Gastrocnemius medialis (tissue), 4 donors: ENCODE measurements at regions not wholly inside any gene's neighbourhood (a gene's known extent, or its start where the extent isn't known, plus 50 kb on each side); places are given as distances from the start of the nearest gene placed in this dataset.

Source experiments
- ATAC-seq, 2 donors: fragments of 150-250 bp; one replicate each; pipeline ENCODE4 v1.9.1; 2016
- DNase-seq, 2 donors: peaks; one replicate each; pipeline ENCODE4 v3.0.0-alpha.2; 2019
- H3K27ac ChIP-seq, 4 donors: fragments of 200-600 bp; sonication (generic); 1 replicate in 1 of 4; 2 replicates in 3 of 4; pipeline ENCODE4 v1.5.1; 2016 to 2018; ENCODE audit warnings: mild to moderate bottlenecking in 2 of 4, moderate library complexity in 1 of 4
- H3K27me3 ChIP-seq, 3 donors: fragments of 200-600 bp; sonication (generic) in 2 of 3; 1 replicate in 1 of 3; 2 replicates in 2 of 3; pipeline versions ENCODE4 v1.5.1 to v1.6.0; 2016 to 2019; ENCODE audit warnings: mild to moderate bottlenecking in 1 of 3, moderate library complexity in 1 of 3
- H3K36me3 ChIP-seq, 2 donors: fragments of 200-600 bp; sonication (generic) in 1 of 2; one replicate each; pipeline ENCODE4 v1.5.1; 2017 to 2018
- H3K4me1 ChIP-seq, 2 donors: fragments of 200-600 bp; sonication (generic) in 1 of 2; one replicate each; pipeline ENCODE4 v1.5.1; 2016 to 2017; ENCODE audit warnings: mild to moderate bottlenecking in 2 of 2
- H3K4me3 ChIP-seq, 4 donors: fragments of 200-600 bp; sonication (generic) in 3 of 4; 1 replicate in 1 of 4; 2 replicates in 3 of 4; pipeline ENCODE4 v1.5.1; 2016 to 2019; ENCODE audit warnings: mild to moderate bottlenecking in 2 of 4
- H3K9me3 ChIP-seq, 3 donors: fragments of 200-600 bp; sonication (generic) in 2 of 3; 1 replicate in 1 of 3; 2 replicates in 2 of 3; pipeline ENCODE4 v1.5.1; 2016 to 2019
- POLR2A ChIP-seq, 2 donors: fragments of 450-650 bp; IDR thresholded peaks; one replicate each; pipeline ENCODE4 v1.6.1; 2017; ENCODE audit warnings: antibody characterized with exemption in 2 of 2, mild to moderate bottlenecking in 2 of 2, moderate library complexity in 2 of 2
- in situ Hi-C, 4 donors: fragments of 200-750 bp; cut with MboI; loops; one replicate each; pipeline versions ENCODE4 v1.15.0 to v1.8.0; 2017; ENCODE audit warnings: low sequenced_read_pairs in 4 of 4
- intact Hi-C: fragments of 100-400 bp; cut with DNase I; formaldehyde crosslinking; loops from one replicate; pipeline ENCODE4 v1.15.1; 2023; ENCODE audit warnings: low total_unique reads
- TF ChIP-seq, protein P1 (sequence below), 5 experiments: fragments of 450-650 bp in 3 of 5; fragments of 200-600 bp in 2 of 5; sonication (generic) in 2 of 5; IDR thresholded peaks in 4 of 5; conservative IDR thresholded peaks in 1 of 5; 1 replicate in 4 of 5; 2 replicates in 1 of 5; pipeline ENCODE4 v1.5.1; 2016 to 2019; ENCODE audit warnings: antibody characterized with exemption in 5 of 5, mild to moderate bottlenecking in 3 of 5, moderate library complexity in 3 of 5

DNA sequence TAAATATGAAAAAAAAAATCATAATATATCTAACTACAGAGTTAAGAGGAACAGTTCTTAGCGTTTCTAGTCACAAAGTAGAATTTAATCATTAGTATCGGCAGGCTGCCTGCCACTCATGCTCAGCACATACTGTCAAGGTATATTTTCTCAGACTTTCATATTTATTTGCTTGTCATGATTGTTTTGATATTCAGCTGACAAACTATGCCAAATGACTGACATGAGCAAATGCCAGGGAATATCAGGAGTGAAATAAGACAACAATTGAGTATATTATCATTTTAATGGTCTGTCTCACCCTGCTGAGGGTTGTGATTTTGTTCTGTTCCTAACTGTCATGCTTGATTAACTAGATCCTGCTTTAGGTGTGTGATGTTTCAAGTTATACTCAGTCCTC lies 395.0 kb upstream of the SPOCK3 start:
- ATAC-seq = no peak
- TF ChIP-seq, protein P1, sequence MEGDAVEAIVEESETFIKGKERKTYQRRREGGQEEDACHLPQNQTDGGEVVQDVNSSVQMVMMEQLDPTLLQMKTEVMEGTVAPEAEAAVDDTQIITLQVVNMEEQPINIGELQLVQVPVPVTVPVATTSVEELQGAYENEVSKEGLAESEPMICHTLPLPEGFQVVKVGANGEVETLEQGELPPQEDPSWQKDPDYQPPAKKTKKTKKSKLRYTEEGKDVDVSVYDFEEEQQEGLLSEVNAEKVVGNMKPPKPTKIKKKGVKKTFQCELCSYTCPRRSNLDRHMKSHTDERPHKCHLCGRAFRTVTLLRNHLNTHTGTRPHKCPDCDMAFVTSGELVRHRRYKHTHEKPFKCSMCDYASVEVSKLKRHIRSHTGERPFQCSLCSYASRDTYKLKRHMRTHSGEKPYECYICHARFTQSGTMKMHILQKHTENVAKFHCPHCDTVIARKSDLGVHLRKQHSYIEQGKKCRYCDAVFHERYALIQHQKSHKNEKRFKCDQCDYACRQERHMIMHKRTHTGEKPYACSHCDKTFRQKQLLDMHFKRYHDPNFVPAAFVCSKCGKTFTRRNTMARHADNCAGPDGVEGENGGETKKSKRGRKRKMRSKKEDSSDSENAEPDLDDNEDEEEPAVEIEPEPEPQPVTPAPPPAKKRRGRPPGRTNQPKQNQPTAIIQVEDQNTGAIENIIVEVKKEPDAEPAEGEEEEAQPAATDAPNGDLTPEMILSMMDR (IDR thresholded peaks at IDR 0.05 in 4 of 5, conservative IDR thresholded peaks at IDR 0.05 in 1 of 5) = no peak
- no peak for TF ChIP-seq POLR2A (IDR thresholded peaks at IDR 0.05)
- DNase-seq = no peak
- in situ Hi-C loops (no loop called here), intact Hi-C loops (no loop called here)
- Histone ChIP-seq H3K36me3 (no peaks in the 10 kb centered on the region), H3K4me3 (no peak overlapping the region), H3K4me1 (no peaks in the 10 kb centered on the region), H3K27me3 (no peaks in the 10 kb centered on the region), H3K27ac (no peak overlapping the region), H3K9me3 (no peaks in the 10 kb centered on the region)

DNA sequence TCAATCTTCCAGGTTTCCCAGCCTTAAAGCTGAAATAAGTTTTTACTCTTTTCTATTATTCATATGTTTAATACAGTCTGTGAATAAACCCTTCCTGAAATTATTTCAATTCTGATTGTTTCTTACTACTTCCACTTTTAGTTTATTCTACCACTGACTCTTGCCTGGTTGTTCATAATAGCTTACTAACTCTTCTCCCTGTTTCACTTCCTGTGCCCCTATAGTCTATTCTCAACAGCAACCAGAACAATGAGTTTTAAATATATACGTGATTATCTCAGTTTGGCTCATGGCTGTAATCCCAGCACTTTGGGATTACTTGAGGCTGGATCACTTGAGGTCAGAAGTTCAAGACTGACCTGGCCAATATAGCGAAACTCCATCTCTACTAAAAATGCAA lies 408.0 kb upstream of the SPOCK3 start:
- intact Hi-C loops (no loop called here), in situ Hi-C loops (no loop called here)
- Histone ChIP-seq H3K36me3 (no peaks in the 10 kb centered on the region), H3K4me1 (no peaks in the 10 kb centered on the region), H3K27ac (no peak overlapping the region), H3K27me3 (no peaks in the 10 kb centered on the region), H3K4me3 (no peak overlapping the region), H3K9me3 (no peaks in the 10 kb centered on the region)
- TF ChIP-seq, protein P1 (IDR thresholded peaks at IDR 0.05 in 4 of 5, conservative IDR thresholded peaks at IDR 0.05 in 1 of 5) = no peak
- ATAC-seq (no peak), DNase-seq (no peak)

DNA sequence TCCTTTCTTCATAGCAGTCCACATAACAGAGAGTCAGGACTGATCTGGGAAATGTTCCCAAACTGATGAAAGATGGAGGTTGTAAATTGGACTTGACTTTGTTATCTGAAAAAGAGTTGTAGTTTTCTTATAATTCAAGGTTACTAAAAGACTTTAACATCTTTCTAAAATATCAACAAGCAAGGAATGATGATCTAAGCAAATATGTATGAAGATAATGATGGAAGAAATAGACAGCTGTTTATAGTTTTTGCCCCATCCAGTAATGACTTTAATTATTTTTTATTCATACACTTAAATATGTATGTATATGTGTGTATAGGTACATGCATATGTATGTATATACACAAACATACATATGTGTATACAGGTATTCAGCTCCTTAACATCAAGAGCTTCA lies 411.1 kb upstream of the SPOCK3 start:
- Histone ChIP-seq H3K4me3 (no peak overlapping the region), H3K36me3 (no peaks in the 10 kb centered on the region), H3K9me3 (no peaks in the 10 kb centered on the region), H3K27me3 (no peaks in the 10 kb centered on the region), H3K4me1 (no peaks in the 10 kb centered on the region), H3K27ac (no peak overlapping the region)
- in situ Hi-C loops (no loop called here), intact Hi-C loops (no loop called here)
- no peak for ATAC-seq
- no peak for DNase-seq
- TF ChIP-seq POLR2A (IDR thresholded peaks at IDR 0.05) = no peak
- TF ChIP-seq, protein P1 (IDR thresholded peaks at IDR 0.05 in 4 of 5, conservative IDR thresholded peaks at IDR 0.05 in 1 of 5) = no peak

DNA sequence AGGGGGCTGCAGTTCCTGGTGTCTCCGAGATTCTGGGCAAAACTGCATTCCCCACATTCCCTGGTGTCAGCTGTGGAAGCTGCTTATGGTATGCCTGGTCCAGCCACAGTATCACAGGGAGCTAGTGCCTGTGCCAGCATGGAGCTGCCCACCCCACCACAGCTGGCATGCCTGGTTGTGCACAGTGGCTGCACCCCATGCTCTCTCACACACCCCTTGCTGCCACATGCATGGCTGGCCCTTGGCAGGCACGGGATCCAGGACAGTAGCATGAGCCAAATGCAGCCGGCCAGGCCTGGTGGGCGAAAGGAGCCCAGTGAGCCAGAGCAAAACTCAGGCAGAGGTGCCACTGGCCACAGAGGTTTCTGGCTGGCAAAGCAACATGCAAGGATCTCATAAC lies 418.0 kb upstream of the SPOCK3 start:
- ATAC-seq (no peak), DNase-seq (no peak)
- H3K27me3 ChIP-seq = no peaks in the 10 kb centered on the region
- TF ChIP-seq, protein P1 (IDR thresholded peaks at IDR 0.05 in 4 of 5, conservative IDR thresholded peaks at IDR 0.05 in 1 of 5) = no peak
- no peak for TF ChIP-seq POLR2A (IDR thresholded peaks at IDR 0.05)
- H3K27ac ChIP-seq = no peak overlapping the region
- intact Hi-C loops (no loop called here), in situ Hi-C loops (no loop called here)
- H3K4me1 ChIP-seq = no peaks in the 10 kb centered on the region
- H3K4me3 ChIP-seq = no peak overlapping the region
- no peaks in the 10 kb centered on the region for H3K36me3 ChIP-seq
- no peaks in the 10 kb centered on the region for H3K9me3 ChIP-seq

DNA sequence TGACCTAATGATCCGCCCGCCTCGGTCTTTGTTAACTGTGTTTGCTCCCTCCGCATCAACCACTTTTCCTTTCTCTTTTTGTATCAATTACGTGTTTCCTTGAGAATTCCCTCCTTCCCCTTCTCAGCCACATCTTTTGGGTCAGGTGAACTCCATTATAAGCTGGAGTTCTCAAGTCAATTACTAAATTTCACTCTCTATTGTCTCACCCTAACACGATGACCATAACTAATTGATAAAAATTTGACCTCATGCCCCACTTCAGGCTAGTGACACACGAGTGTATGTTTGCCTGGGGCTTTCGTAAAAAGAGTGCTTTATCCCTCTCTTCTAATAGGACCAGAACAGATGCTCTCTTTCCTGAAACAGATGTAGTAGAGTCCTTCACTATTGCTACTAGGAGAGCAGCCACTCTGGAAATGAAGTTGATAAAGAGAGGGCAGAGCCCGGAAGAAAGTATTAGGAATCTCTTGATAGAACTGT lies 403.6 kb upstream of the ANXA10 start:
- Histone ChIP-seq H3K4me3 (peak overlapping the region; percentile 17 to 49 (median 32)), H3K9me3 (no peaks in the 10 kb centered on the region)

More for the DNA sequence above, 403.6 kb upstream of the ANXA10 start:
- Histone ChIP-seq H3K4me1 (no peaks in the 10 kb centered on the region), H3K27me3 (no peaks in the 10 kb centered on the region), H3K27ac (no peak overlapping the region), H3K36me3 (no peaks in the 10 kb centered on the region)
- TF ChIP-seq, protein P1 (IDR thresholded peaks at IDR 0.05 in 4 of 5, conservative IDR thresholded peaks at IDR 0.05 in 1 of 5) = no peak
- TF ChIP-seq POLR2A (IDR thresholded peaks at IDR 0.05) = no peak
- intact Hi-C loops (no loop called here), in situ Hi-C loops (no loop called here)
- no peak for ATAC-seq
- DNase-seq = no peak
